SK-N-SH (cell line): ENCODE measurements at regions not wholly inside any gene's neighbourhood (a gene's known extent, or its start where the extent isn't known, plus 50 kb on each side); places are given as distances from the start of the nearest gene placed in this dataset.
"Not testable (repeated sequence)": the region's sequence is repeated elsewhere in the genome, so short reads cannot be mapped to it uniquely, and the experiment has no call there.

Experiments
- CTCF ChIA-PET: fragments of 300-600, 350-600 bp; formaldehyde crosslinking; extraction: SDS; loops from one replicate; lab custom pipeline; 2021; lab: Yijun Ruan, JAX
- POLR2A ChIA-PET: fragments of 350-600 bp; sonication (Branson Sonifier 250); formaldehyde crosslinking; extraction: SDS; loops from one replicate; lab custom pipeline; 2020; ENCODE audit warnings: antibody characterized with exemption, inconsistent platforms; lab: Yijun Ruan, JAX
- DNase-seq: peaks from one replicate; pipeline ENCODE4 v3.0.0; 2012
- H2AFZ ChIP-seq: fragments of 200-600 bp; sonication (generic); 2 replicates; pipeline ENCODE4 v1.8.1; 2016; ENCODE audit warnings: antibody characterized with exemption, mild to moderate bottlenecking, low read depth
- H3F3A ChIP-seq: fragments of 200-600 bp; sonication (generic); replicated peaks from 2 replicates; pipeline ENCODE3; 2016; ENCODE audit warnings: antibody characterized with exemption, mild to moderate bottlenecking; ENCODE audit not compliant: insufficient read depth
- H3K27ac ChIP-seq, 2 experiments: fragments of 200-500 bp in 1 of 2; fragments of 200-600 bp in 1 of 2; sonication (Bioruptor generic) in 1 of 2; sonication (generic), shearing (Covaris generic) in 1 of 2; 2 replicates each; pipeline versions ENCODE4 v1.5.1 to v1.6.1; 2014 to 2016; ENCODE audit warnings: low read depth in 2 of 2, inconsistent platforms in 1 of 2, low read length in 1 of 2, mild to moderate bottlenecking in 1 of 2, mixed read lengths in 1 of 2
- H3K27me3 ChIP-seq: fragments of 200-600 bp; sonication (generic), shearing (Covaris generic); 2 replicates; pipeline ENCODE4 v1.6.1; 2016; ENCODE audit warnings: mixed run types; ENCODE audit not compliant: insufficient read depth
- H3K36me3 ChIP-seq, 2 experiments: fragments of 200-500 bp in 1 of 2; fragments of 200-600 bp in 1 of 2; sonication (Bioruptor generic) in 1 of 2; sonication (generic) in 1 of 2; replicated peaks in 1 of 2; 2 replicates each; pipeline versions ENCODE3 to v1.5.1; 2014 to 2016; ENCODE audit warnings: low read length in 1 of 2, mild to moderate bottlenecking in 1 of 2; ENCODE audit not compliant: insufficient read depth in 2 of 2, control insufficient read depth in 1 of 2
- H3K4me1 ChIP-seq, 2 experiments: fragments of 200-500 bp in 1 of 2; fragments of 200-600 bp in 1 of 2; sonication (Bioruptor generic) in 1 of 2; sonication (generic), shearing (Covaris generic) in 1 of 2; 2 replicates each; pipeline versions ENCODE4 v1.5.1 to v1.6.1; 2014 to 2016; ENCODE audit warnings: low read depth in 1 of 2, low read length in 1 of 2, mixed run types in 1 of 2; ENCODE audit not compliant: insufficient read depth in 2 of 2, control insufficient read depth in 1 of 2
- H3K4me2 ChIP-seq: fragments of 200-600 bp; sonication (generic), shearing (Covaris generic); 2 replicates; pipeline ENCODE4 v1.6.1; 2017; ENCODE audit warnings: mixed run types
- H3K4me3 ChIP-seq, 2 experiments: fragments of 200-500 bp in 1 of 2; fragments of 200-600 bp in 1 of 2; sonication (Bioruptor generic) in 1 of 2; sonication (generic), shearing (Covaris generic) in 1 of 2; 2 replicates each; pipeline versions ENCODE4 v1.5.1 to v1.8.1; 2014 to 2016; ENCODE audit warnings: low read depth in 2 of 2, inconsistent platforms in 1 of 2, low read length in 1 of 2, mild to moderate bottlenecking in 1 of 2, mixed read lengths in 1 of 2, moderate library complexity in 1 of 2
- H3K79me2 ChIP-seq: fragments of 200-600 bp; sonication (generic); 2 replicates; pipeline ENCODE4 v1.8.1; 2017; ENCODE audit warnings: mild to moderate bottlenecking; ENCODE audit not compliant: insufficient read depth
- H3K9ac ChIP-seq: fragments of 200-600 bp; sonication (generic); 2 replicates; pipeline ENCODE4 v1.6.1; 2017; ENCODE audit warnings: mixed run types
- H3K9me2 ChIP-seq: fragments of 200-600 bp; sonication (generic); 2 replicates; pipeline ENCODE4 v1.6.1; 2017; ENCODE audit warnings: mixed run types
- H3K9me3 ChIP-seq: fragments of 200-600 bp; sonication (generic); 2 replicates; pipeline ENCODE4 v1.6.1; 2017; ENCODE audit warnings: mixed run types, mild to moderate bottlenecking, moderate library complexity
- H4K20me1 ChIP-seq: fragments of 200-600 bp; sonication (generic); 2 replicates; pipeline ENCODE4 v1.6.1; 2017; ENCODE audit warnings: mild to moderate bottlenecking, mixed run types; ENCODE audit not compliant: insufficient read depth
- EP300 ChIP-seq, 2 experiments: IDR thresholded peaks; 2 replicates each; pipeline versions ENCODE4 v1.4.0 to v1.6.1; 2012; ENCODE audit warnings: borderline replicate concordance in 1 of 2, low read depth in 1 of 2, low read length in 1 of 2
- FOSL2 ChIP-seq: IDR thresholded peaks from 2 replicates; pipeline ENCODE4 v1.4.0; 2012; ENCODE audit warnings: low read depth, mild to moderate bottlenecking, moderate library complexity, borderline replicate concordance
- FOXJ3 ChIP-seq: sonication (generic); formaldehyde crosslinking; IDR thresholded peaks from 2 replicates; pipeline ENCODE4 v1.5.1; 2020; ENCODE audit warnings: mild to moderate bottlenecking, missing genetic modification reagents
- FOXM1 ChIP-seq: IDR thresholded peaks from 2 replicates; pipeline ENCODE4 v1.4.0; 2012; ENCODE audit warnings: low read depth, mild to moderate bottlenecking
- RAD21 ChIP-seq: IDR thresholded peaks from 2 replicates; pipeline ENCODE4 v1.6.1; 2012; ENCODE audit warnings: mild to moderate bottlenecking, low read length
- SIN3A ChIP-seq: IDR thresholded peaks from 2 replicates; pipeline ENCODE4 v1.6.1; 2012; ENCODE audit warnings: low read depth, mild to moderate bottlenecking, low read length, moderate library complexity, borderline replicate concordance
- TAF1 ChIP-seq: IDR thresholded peaks from 2 replicates; pipeline ENCODE4 v1.6.1; 2012; ENCODE audit warnings: low read depth, mild to moderate bottlenecking, low read length, moderate library complexity, borderline replicate concordance
- TCF12 ChIP-seq: IDR thresholded peaks from 2 replicates; pipeline ENCODE4 v1.4.0; 2012
- TEAD4 ChIP-seq: IDR thresholded peaks from 2 replicates; pipeline ENCODE4 v1.4.0; 2012; ENCODE audit warnings: mild to moderate bottlenecking, borderline replicate concordance; ENCODE audit not compliant: insufficient read depth
- WGBS: methylation state at CpG from one replicate; pipeline ENCODE4 v1.1.6; 2017; ENCODE audit warnings: low lambda C conversion rate; 5-methylcytosine and 5-hydroxymethylcytosine counted together
- TF ChIP-seq, protein P1 (sequence below): IDR thresholded peaks from 2 replicates; pipeline ENCODE4 v1.4.0; 2012; ENCODE audit warnings: low read depth, borderline replicate concordance
- TF ChIP-seq, protein P2 (sequence below): IDR thresholded peaks from 2 replicates; pipeline ENCODE4; 2012
- TF ChIP-seq, protein P3 (sequence below): fragments of 150-350 bp; IDR thresholded peaks from 2 replicates; pipeline ENCODE4 v1.6.1; 2016; ENCODE audit warnings: mild to moderate bottlenecking, low read depth, low read length
- TF ChIP-seq, protein P4 (sequence below): IDR thresholded peaks from 2 replicates; pipeline ENCODE4 v1.4.0; 2012; ENCODE audit warnings: low read depth
- TF ChIP-seq, protein P5 (sequence below): fragments of 200-600 bp; sonication (generic); IDR thresholded peaks from 2 replicates; pipeline ENCODE4 v1.6.1; 2017; ENCODE audit warnings: antibody characterized with exemption, mild to moderate bottlenecking, moderate library complexity

DNA sequence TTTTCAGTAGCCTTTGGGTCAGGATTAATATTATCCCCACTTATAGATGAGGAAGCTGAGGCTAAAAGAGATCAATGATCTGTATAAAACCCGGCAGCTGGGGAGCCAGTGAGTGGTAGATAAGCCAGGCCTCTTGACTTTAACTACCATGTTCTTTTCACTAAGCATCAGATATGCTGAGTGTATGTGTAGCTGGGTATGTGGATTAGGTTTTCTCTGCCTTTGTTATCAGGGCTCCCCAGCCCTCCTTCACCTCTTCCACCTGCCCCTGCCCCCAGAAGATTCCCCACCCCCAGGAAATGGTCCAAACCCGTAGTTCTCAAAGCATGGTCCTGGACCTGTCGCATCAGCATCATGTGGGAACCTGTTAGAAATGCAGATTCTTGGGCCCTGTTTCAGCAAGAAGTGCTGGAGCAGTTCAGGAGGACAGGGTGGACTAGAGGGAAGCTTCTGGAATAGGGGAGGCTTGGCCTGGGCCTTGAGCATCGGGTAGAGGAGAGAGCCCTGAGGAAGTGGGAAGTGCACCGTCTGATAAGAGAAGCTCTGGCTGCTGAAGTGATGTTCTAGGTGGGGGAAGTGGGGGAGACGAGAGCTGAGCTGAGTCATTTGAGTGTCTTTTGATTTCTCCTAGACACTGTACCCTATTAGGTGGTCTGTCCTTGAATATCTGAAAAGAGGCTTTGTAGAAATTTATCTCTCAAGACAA, 101.3 kb downstream of the HIF1AN start (continued):
- TF ChIP-seq TCF12 (no peak), TAF1 (no peak), FOXM1 (no peak), FOXJ3 (CRISPR knock-in tag) (no peak), EP300 (IDR thresholded peaks at IDR 0.05; ENCODE audit: borderline replicate concordance in 1 of 2, low read depth in 1 of 2, low read length in 1 of 2) (no peak), TEAD4 (no peak), FOSL2 (no peak)
- TF ChIP-seq, protein P1, sequence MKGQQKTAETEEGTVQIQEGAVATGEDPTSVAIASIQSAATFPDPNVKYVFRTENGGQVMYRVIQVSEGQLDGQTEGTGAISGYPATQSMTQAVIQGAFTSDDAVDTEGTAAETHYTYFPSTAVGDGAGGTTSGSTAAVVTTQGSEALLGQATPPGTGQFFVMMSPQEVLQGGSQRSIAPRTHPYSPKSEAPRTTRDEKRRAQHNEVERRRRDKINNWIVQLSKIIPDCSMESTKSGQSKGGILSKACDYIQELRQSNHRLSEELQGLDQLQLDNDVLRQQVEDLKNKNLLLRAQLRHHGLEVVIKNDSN = no peak
- TF ChIP-seq, protein P2, sequence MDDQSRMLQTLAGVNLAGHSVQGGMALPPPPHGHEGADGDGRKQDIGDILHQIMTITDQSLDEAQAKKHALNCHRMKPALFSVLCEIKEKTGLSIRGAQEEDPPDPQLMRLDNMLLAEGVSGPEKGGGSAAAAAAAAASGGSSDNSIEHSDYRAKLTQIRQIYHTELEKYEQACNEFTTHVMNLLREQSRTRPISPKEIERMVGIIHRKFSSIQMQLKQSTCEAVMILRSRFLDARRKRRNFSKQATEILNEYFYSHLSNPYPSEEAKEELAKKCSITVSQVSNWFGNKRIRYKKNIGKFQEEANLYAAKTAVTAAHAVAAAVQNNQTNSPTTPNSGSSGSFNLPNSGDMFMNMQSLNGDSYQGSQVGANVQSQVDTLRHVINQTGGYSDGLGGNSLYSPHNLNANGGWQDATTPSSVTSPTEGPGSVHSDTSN = no peak
- TF ChIP-seq, protein P3, sequence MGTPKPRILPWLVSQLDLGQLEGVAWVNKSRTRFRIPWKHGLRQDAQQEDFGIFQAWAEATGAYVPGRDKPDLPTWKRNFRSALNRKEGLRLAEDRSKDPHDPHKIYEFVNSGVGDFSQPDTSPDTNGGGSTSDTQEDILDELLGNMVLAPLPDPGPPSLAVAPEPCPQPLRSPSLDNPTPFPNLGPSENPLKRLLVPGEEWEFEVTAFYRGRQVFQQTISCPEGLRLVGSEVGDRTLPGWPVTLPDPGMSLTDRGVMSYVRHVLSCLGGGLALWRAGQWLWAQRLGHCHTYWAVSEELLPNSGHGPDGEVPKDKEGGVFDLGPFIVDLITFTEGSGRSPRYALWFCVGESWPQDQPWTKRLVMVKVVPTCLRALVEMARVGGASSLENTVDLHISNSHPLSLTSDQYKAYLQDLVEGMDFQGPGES = no peak
- TF ChIP-seq, protein P4, sequence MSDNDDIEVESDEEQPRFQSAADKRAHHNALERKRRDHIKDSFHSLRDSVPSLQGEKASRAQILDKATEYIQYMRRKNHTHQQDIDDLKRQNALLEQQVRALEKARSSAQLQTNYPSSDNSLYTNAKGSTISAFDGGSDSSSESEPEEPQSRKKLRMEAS = no peak
- TF ChIP-seq, protein P5, sequence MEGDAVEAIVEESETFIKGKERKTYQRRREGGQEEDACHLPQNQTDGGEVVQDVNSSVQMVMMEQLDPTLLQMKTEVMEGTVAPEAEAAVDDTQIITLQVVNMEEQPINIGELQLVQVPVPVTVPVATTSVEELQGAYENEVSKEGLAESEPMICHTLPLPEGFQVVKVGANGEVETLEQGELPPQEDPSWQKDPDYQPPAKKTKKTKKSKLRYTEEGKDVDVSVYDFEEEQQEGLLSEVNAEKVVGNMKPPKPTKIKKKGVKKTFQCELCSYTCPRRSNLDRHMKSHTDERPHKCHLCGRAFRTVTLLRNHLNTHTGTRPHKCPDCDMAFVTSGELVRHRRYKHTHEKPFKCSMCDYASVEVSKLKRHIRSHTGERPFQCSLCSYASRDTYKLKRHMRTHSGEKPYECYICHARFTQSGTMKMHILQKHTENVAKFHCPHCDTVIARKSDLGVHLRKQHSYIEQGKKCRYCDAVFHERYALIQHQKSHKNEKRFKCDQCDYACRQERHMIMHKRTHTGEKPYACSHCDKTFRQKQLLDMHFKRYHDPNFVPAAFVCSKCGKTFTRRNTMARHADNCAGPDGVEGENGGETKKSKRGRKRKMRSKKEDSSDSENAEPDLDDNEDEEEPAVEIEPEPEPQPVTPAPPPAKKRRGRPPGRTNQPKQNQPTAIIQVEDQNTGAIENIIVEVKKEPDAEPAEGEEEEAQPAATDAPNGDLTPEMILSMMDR = no peak

DNA sequence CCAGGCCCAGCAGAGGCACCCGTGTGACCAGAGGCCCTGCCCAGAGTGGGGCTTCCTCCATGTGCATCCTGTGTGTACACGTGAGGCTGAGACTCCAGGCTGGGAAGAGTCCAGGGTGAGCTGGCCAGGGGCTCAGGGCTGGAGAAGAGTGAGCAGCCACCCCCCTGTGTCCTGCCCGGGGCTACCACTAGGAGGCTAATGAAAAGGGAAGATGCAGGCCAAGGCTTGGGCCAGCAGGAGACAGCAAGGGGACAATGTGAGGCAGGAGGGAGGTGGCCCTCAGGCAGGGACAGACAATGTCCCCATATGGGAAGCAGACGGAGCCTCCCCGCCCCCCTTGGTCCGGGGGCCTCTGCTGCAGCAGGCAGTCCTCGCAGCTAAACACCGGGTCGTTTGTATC, 102.0 kb downstream of the HIF1AN start:
- H3K4me1 ChIP-seq = peaks cover 0 to 14% of the 10 kb centered on the region in 2 experiments; a peak in 1 of 4 replicates
- ChIA-PET CTCF (interaction anchor here (1.0 to 2.8 kb wide), 11 partner anchors 14 to 241 kb away, joined by 3 to 20 read pairs (median 5); no protein-coding TSS in a partner anchor), POLR2A (interaction anchor here (0.9 kb wide), 1 partner anchor 75 kb away, joined by 3 read pairs; no protein-coding TSS in a partner anchor)
- TF ChIP-seq, protein P2 = no peak
- TF ChIP-seq SIN3A = no peak
- TF ChIP-seq, protein P5 = peak; percentile 42; the same call in 1 of the 2 replicates
- TF ChIP-seq RAD21 = peak; percentile 50
- peaks cover 10% of the 10 kb centered on the region; the same call in 1 of the 2 replicates for H3K27me3 ChIP-seq
- no peaks in the 10 kb centered on the region for H3K9me3 ChIP-seq
- H3K9ac ChIP-seq = no peak overlapping the region
- WGBS = 20% methylated on average over 9 of the region's 9 CpGs
- H3K27ac ChIP-seq = no peak overlapping the region
- H3K36me3 ChIP-seq = no peaks in the 10 kb centered on the region
- H3K4me2 ChIP-seq = no peak overlapping the region
- H2AFZ ChIP-seq = no peak overlapping the region
- no peaks in the 10 kb centered on the region for H4K20me1 ChIP-seq
- H3K4me3 ChIP-seq = no peak overlapping the region; a peak in 1 of 4 replicates
- H3K9me2 ChIP-seq = no peaks in the 10 kb centered on the region
- no peaks in the 10 kb centered on the region for H3F3A ChIP-seq
- H3K79me2 ChIP-seq = no peaks in the 10 kb centered on the region
- DNase-seq = peak; percentile 87

DNA sequence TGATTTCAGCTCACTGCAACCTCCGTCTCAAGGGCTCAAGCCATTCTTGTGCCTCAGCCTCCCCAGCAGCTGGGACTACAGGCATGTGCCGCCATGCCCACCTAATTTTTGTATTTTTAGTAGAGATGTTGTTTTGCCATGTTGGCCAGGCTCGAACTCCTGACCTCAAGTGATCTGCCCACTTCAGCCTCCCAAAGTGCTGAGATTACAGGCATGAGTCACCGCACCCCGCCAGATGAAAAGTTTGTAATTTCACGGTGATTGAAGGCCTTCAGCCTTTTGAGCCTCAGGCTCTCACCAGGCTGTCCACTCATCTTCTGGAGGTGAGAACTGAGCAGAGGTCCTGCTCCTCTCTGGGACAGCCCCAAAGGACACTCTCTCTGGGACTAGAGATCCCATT, 103.2 kb downstream of the HIF1AN start:
- WGBS = 47% methylated on average over 6 of the region's 6 CpGs
- CTCF ChIA-PET = interaction anchor here (1.4 to 2.0 kb wide), 3 partner anchors 8 to 240 kb away, joined by 3 to 5 read pairs (median 3); no protein-coding TSS in a partner anchor
- POLR2A ChIA-PET, H4K20me1 ChIP-seq, H3K9me2 ChIP-seq, H3F3A ChIP-seq, H2AFZ ChIP-seq, H3K4me3 ChIP-seq, H3K9me3 ChIP-seq, H3K79me2 ChIP-seq, DNase-seq, H3K4me2 ChIP-seq, H3K9ac ChIP-seq, H3K36me3 ChIP-seq, H3K27me3 ChIP-seq, H3K27ac ChIP-seq: not testable (repeated sequence)
- peaks cover 0 to 14% of the 10 kb centered on the region in 2 experiments; a peak in 1 of 4 replicates for H3K4me1 ChIP-seq
